K562 (cell line): ENCODE measurements at regions not wholly inside any gene's neighbourhood (a gene's known extent, or its start where the extent isn't known, plus 50 kb on each side); places are given as distances from the start of the nearest gene placed in this dataset.

Experiments used
- ATAC-seq: fragments of 200-7000 bp; cut with Tn5 transposase; 3 replicates; pipeline ENCODE4 v1.9.1; 2020; ENCODE audit warnings: moderate library complexity
- BruUV-seq: library from RNA; stranded (reverse); fragments of 400-500 nt; replicated peaks from 2 replicates; lab custom pipeline; 2021; lab: Mats Ljungman, UMichigan
- CTCF ChIA-PET: fragments of 300-600 bp; formaldehyde crosslinking; extraction: SDS; loops from one replicate; lab custom pipeline; 2021; ENCODE audit warnings: low intra/inter-chr PET ratio; lab: Yijun Ruan, JAX
- POLR2A ChIA-PET: fragments of 300-600, 350-650 bp; sonication (Branson Sonifier 250); formaldehyde crosslinking; extraction: SDS; loops from one replicate; lab custom pipeline; 2021; ENCODE audit warnings: antibody characterized with exemption, inconsistent platforms; lab: Yijun Ruan, JAX
- DNase-seq, 4 experiments: peaks; one replicate each; pipeline versions ENCODE4 v3.0.0 to v3.0.0-alpha.2; 2011 to 2018; ENCODE audit warnings: low spot score in 3 of 4, mixed read lengths in 3 of 4; ENCODE audit errors: extremely low read depth in 1 of 4
- FAIRE-seq: peaks from 2 replicates; lab custom pipeline; 2011; peaks lifted over from hg19 to GRCh38; lab: Jason Lieb, UNC
- H2AFZ ChIP-seq: 2 replicates; pipeline ENCODE4 v1.6.0; 2011; ENCODE audit warnings: low read depth, low read length, control low read depth, inconsistent platforms
- H3K27ac ChIP-seq: fragments of 200-600 bp; 3 replicates; pipeline ENCODE4 v1.8.0; 2011; ENCODE audit warnings: low read depth, mild to moderate bottlenecking, control low read depth, inconsistent platforms, low read length, moderate library complexity, mixed read lengths; ENCODE audit errors: extremely low read depth
- H3K27me3 ChIP-seq, 2 experiments: fragments of 300-600 bp in 1 of 2; 2 replicates in 1 of 2; 3 replicates in 1 of 2; pipeline versions ENCODE4 v1.6.0 to v1.8.0; 2011; ENCODE audit warnings: inconsistent platforms in 2 of 2, low read length in 2 of 2, mild to moderate bottlenecking in 1 of 2, mixed read lengths in 1 of 2, moderate library complexity in 1 of 2; ENCODE audit not compliant: control insufficient read depth in 2 of 2, insufficient read depth in 2 of 2
- H3K36me3 ChIP-seq: fragments of 300-600 bp; 3 replicates; pipeline ENCODE4 v1.8.0; 2011; ENCODE audit warnings: mild to moderate bottlenecking, low read length, inconsistent platforms; ENCODE audit not compliant: control insufficient read depth, insufficient read depth
- H3K4me1 ChIP-seq, 2 experiments: fragments of 200-600 bp in 1 of 2; replicated peaks in 1 of 2; 2 replicates in 1 of 2; 3 replicates in 1 of 2; pipeline versions ENCODE4 v1.5.1 to v1.8.0; 2011; ENCODE audit warnings: inconsistent platforms in 2 of 2, low read length in 2 of 2, mild to moderate bottlenecking in 1 of 2, mixed read lengths in 1 of 2, moderate library complexity in 1 of 2; ENCODE audit not compliant: control insufficient read depth in 2 of 2, insufficient read depth in 2 of 2
- H3K4me2 ChIP-seq: 2 replicates; pipeline ENCODE4 v1.6.1; 2011; ENCODE audit warnings: low read length, control low read depth, inconsistent platforms, mixed read lengths; ENCODE audit not compliant: insufficient read depth
- H3K4me3 ChIP-seq: fragments of 200-600 bp; sonication (generic), shearing (Covaris generic); 2 replicates; pipeline ENCODE4 v1.5.1; 2016; ENCODE audit warnings: control low read depth, inconsistent platforms
- H3K79me2 ChIP-seq: fragments of 200-600 bp; 3 replicates; pipeline ENCODE4 v1.8.0; 2011; ENCODE audit warnings: low read length, inconsistent platforms; ENCODE audit not compliant: control insufficient read depth, insufficient read depth
- H3K9ac ChIP-seq, 2 experiments: 2 replicates each; pipeline versions ENCODE4 v1.6.0 to v1.6.1; 2011; ENCODE audit warnings: low read depth in 2 of 2, low read length in 2 of 2, control low read depth in 1 of 2, inconsistent platforms in 1 of 2, mild to moderate bottlenecking in 1 of 2, mixed read lengths in 1 of 2; ENCODE audit not compliant: insufficient read depth in 1 of 2
- H3K9me1 ChIP-seq: one replicate; pipeline ENCODE4 v1.6.0; 2011; ENCODE audit warnings: inconsistent platforms, mild to moderate bottlenecking, low read length, moderate library complexity; ENCODE audit not compliant: control insufficient read depth, insufficient read depth
- H3K9me3 ChIP-seq: replicated peaks from 2 replicates; pipeline ENCODE4 v1.5.1; 2011; ENCODE audit warnings: low read depth, low read length, inconsistent platforms; ENCODE audit not compliant: control insufficient read depth, insufficient read depth
- H4K20me1 ChIP-seq: replicated peaks from 2 replicates; pipeline ENCODE4 v1.6.1; 2011; ENCODE audit warnings: low read length, inconsistent platforms, mixed read lengths; ENCODE audit not compliant: control insufficient read depth, insufficient read depth
- CEBPG ChIP-seq, 3 experiments: fragments of 200-800 bp in 1 of 3; sonication (Bioruptor generic) in 1 of 3; sonication (generic) in 1 of 3; formaldehyde crosslinking in 1 of 3; IDR thresholded peaks in 2 of 3; conservative IDR thresholded peaks in 1 of 3; 2 replicates each; pipeline versions ENCODE4 v1.6.1 to v1.8.0; 2016 to 2022; ENCODE audit warnings: missing compliant biosample characterization in 2 of 3, missing genetic modification characterization in 2 of 3, mild to moderate bottlenecking in 1 of 3, missing genetic modification reagents in 1 of 3
- CHAMP1 ChIP-seq: fragments of 450-650 bp; IDR thresholded peaks from 2 replicates; pipeline ENCODE4 v1.6.1; 2016; ENCODE audit warnings: mild to moderate bottlenecking
- ELF2 ChIP-seq: fragments of 250-450 bp; sonication (Bioruptor Pico); IDR thresholded peaks from 2 replicates; pipeline ENCODE4 v1.5.0; 2021; ENCODE audit warnings: mild to moderate bottlenecking
- ETS1 ChIP-seq: conservative IDR thresholded peaks from 2 replicates; pipeline ENCODE4 v1.6.1; 2011; ENCODE audit warnings: low read depth, mild to moderate bottlenecking, low read length; ENCODE audit not compliant: control insufficient read depth
- GTF2A2 ChIP-seq: IDR thresholded peaks from 2 replicates; pipeline ENCODE4 v1.6.1; 2016; ENCODE audit warnings: mild to moderate bottlenecking, missing genetic modification characterization, missing compliant biosample characterization
- GTF2B ChIP-seq: IDR thresholded peaks from 2 replicates; pipeline ENCODE4 v1.6.1; 2011; ENCODE audit not compliant: insufficient read length; ENCODE audit errors: extremely low read depth
- IFI16 ChIP-seq: fragments of 250-450 bp; sonication (Bioruptor Pico); IDR thresholded peaks from 2 replicates; pipeline ENCODE4 v2.1.2; 2022; ENCODE audit warnings: mild to moderate bottlenecking, inconsistent platforms
- MXI1 ChIP-seq: IDR thresholded peaks from 2 replicates; pipeline ENCODE4 v1.6.1; 2011; ENCODE audit warnings: low read depth, mild to moderate bottlenecking, improper control_type of control experiment, low read length
- PTBP1 ChIP-seq: fragments of 200-400 bp; formaldehyde crosslinking; IDR thresholded peaks from 2 replicates; pipeline ENCODE4 v1.6.1; 2017; ENCODE audit warnings: low read depth, low read length
- RAD51 ChIP-seq: fragments of 450-650 bp; IDR thresholded peaks from 2 replicates; pipeline ENCODE4 v1.7.1; 2016; ENCODE audit warnings: low read depth, mild to moderate bottlenecking, borderline replicate concordance
- SFPQ ChIP-seq: fragments of 200-400 bp; formaldehyde crosslinking; IDR thresholded peaks from 2 replicates; pipeline ENCODE4 v1.6.1; 2017; ENCODE audit warnings: mild to moderate bottlenecking, low read depth, low read length, moderate library complexity
- SIN3A ChIP-seq, 2 experiments: fragments of 150-350 bp in 1 of 2; IDR thresholded peaks; 2 replicates each; pipeline ENCODE4 v1.6.1; 2011 to 2016; ENCODE audit warnings: borderline replicate concordance in 2 of 2, low read depth in 2 of 2, low read length in 2 of 2, mild to moderate bottlenecking in 2 of 2, moderate library complexity in 2 of 2; ENCODE audit not compliant: control insufficient read depth in 1 of 2
- TEAD1 ChIP-seq, 2 experiments: fragments of 450-650 bp in 1 of 2; sonication (generic) in 1 of 2; formaldehyde crosslinking; IDR thresholded peaks; 2 replicates each; pipeline versions ENCODE4 v1.4.0 to v1.8.0; 2020 to 2022; ENCODE audit warnings: mild to moderate bottlenecking in 2 of 2, missing genetic modification reagents in 1 of 2
- ZKSCAN8 ChIP-seq: fragments of 200-800 bp; sonication (Bioruptor generic); IDR thresholded peaks from 2 replicates; pipeline ENCODE4 v1.6.1; 2016; ENCODE audit warnings: missing genetic modification characterization, missing compliant biosample characterization
- ZNF24 ChIP-seq: fragments of 450-650 bp; IDR thresholded peaks from 2 replicates; pipeline ENCODE4 v1.6.1; 2016
- ZNF384 ChIP-seq: IDR thresholded peaks from 2 replicates; pipeline ENCODE4 v1.6.1; 2012; ENCODE audit warnings: low read depth, low read length, improper control_type of control experiment
- ZNF778 ChIP-seq: fragments of 450-650 bp; formaldehyde crosslinking; IDR thresholded peaks from 2 replicates; pipeline ENCODE4 v1.4.0; 2020; ENCODE audit warnings: mild to moderate bottlenecking, moderate library complexity
- WGBS: fragments of 100-300 bp; shearing (Covaris generic); methylation state at CpG from one replicate; pipeline ENCODE4 v1.1.6; 2016; ENCODE audit warnings: low coverage, mixed read lengths; ENCODE audit not compliant: insufficient coverage; ENCODE audit errors: missing lambda C conversion rate; 5-methylcytosine and 5-hydroxymethylcytosine counted together
- in situ Hi-C: fragments of 300-500 bp; cut with MboI; formaldehyde crosslinking; loops from 4 replicates; pipeline ENCODE4 v1.15.0; 2018; ENCODE audit warnings: inconsistent platforms, mixed read lengths
- intact Hi-C: fragments of 100-400 bp; cut with micrococcal nuclease; formaldehyde crosslinking; loops from 2 replicates; pipeline ENCODE4 v1.14.2; 2022

GRCh38 chr5:125200866-125201373, 454.5 kb upstream of the ZNF608 start:
- ChIA-PET CTCF (no interaction called here), POLR2A (no interaction called here)
- H3K4me1 ChIP-seq, result no peaks in the 10 kb centered on the region
- H3K9me3 ChIP-seq, result no peaks in the 10 kb centered on the region
- BruUV-seq, result no TSS peak
- intact Hi-C loops, result no loop called here
- in situ Hi-C loops, result no loop called here
- no peak overlapping the region for H2AFZ ChIP-seq
- H3K27ac ChIP-seq, result no peak overlapping the region
- FAIRE-seq (no peak), DNase-seq (no peak), ATAC-seq (no peak)
- H3K9ac ChIP-seq, result no peak overlapping the region
- no peaks in the 10 kb centered on the region for H3K27me3 ChIP-seq
- WGBS, result 1% methylated on average over 5 of the region's 5 CpGs
- no peak overlapping the region for H3K4me3 ChIP-seq
- no peaks in the 10 kb centered on the region for H3K79me2 ChIP-seq
- no peaks in the 10 kb centered on the region for H3K36me3 ChIP-seq
- H3K4me2 ChIP-seq, result no peak overlapping the region
- no peaks in the 10 kb centered on the region for H3K9me1 ChIP-seq
- H4K20me1 ChIP-seq, result no peaks in the 10 kb centered on the region
- TF ChIP-seq TEAD1 (CRISPR knock-in tag; IDR thresholded peaks at IDR 0.05) (no peak), MXI1 (no peak), ZNF384 (no peak), ZNF24 (no peak), SIN3A (IDR thresholded peaks at IDR 0.05; ENCODE audit: borderline replicate concordance in 2 of 2, control insufficient read depth in 1 of 2, low read depth in 2 of 2, low read length in 2 of 2) (no peak), GTF2B (no peak), SFPQ (no peak), IFI16 (CRISPR knock-in tag) (no peak), CEBPG (CRISPR knock-in tag; IDR thresholded peaks at IDR 0.05) (no peak), CEBPG (tag; conservative IDR thresholded peaks at IDR 0.05 in 1 of 2, IDR thresholded peaks at IDR 0.05 in 1 of 2) (no peak), ELF2 (CRISPR knock-in tag) (no peak), RAD51 (no peak), PTBP1 (no peak), ETS1 (no peak), ZKSCAN8 (CRISPR knock-in tag) (no peak), ZNF778 (CRISPR knock-in tag) (no peak), GTF2A2 (tag) (no peak), CHAMP1 (no peak)
